ENCODE measurements at regions not wholly inside any gene's neighbourhood (a gene's known extent, or its start where the extent isn't known, plus 50 kb on each side); places are given as distances from the start of the nearest gene placed in this dataset.

GRCh38 chr14:36465178-36465577 lies 54.9 kb downstream of the NKX2-1 start:
- TF ChIP-seq CTCF (conservative IDR thresholded peaks at IDR 0.05), result no peak

GRCh38 chr14:36462890-36463289 lies 57.1 kb downstream of the NKX2-1 start:
- TF ChIP-seq CTCF (conservative IDR thresholded peaks at IDR 0.05), result no peak

More at GRCh38 chr14:36465178-36465577, 54.9 kb downstream of the NKX2-1 start:
- no peak overlapping the region for H3K27ac ChIP-seq

GRCh38 chr14:36455241-36455627 lies 64.8 kb downstream of the NKX2-1 start:
- TF ChIP-seq CTCF (conservative IDR thresholded peaks at IDR 0.05), result no peak
- H3K27ac ChIP-seq, result no peak overlapping the region

More at GRCh38 chr14:36462890-36463289, 57.1 kb downstream of the NKX2-1 start:
- no peak overlapping the region for H3K27ac ChIP-seq

- no peak overlapping the region for H3K27ac ChIP-seq
- no peak for TF ChIP-seq CTCF (conservative IDR thresholded peaks at IDR 0.05)
Measured at GRCh38 chr14:36454599-36455240, 65.3 kb downstream of the NKX2-1 start.

GRCh38 chr14:36452860-36453259 lies 67.2 kb downstream of the NKX2-1 start:
- no peak for TF ChIP-seq CTCF (conservative IDR thresholded peaks at IDR 0.05)
- H3K27ac ChIP-seq, result no peak overlapping the region

- TF ChIP-seq CTCF (conservative IDR thresholded peaks at IDR 0.05), result no peak
- no peak overlapping the region for H3K27ac ChIP-seq
Measured at GRCh38 chr14:36451310-36452065, 68.5 kb downstream of the NKX2-1 start.

GRCh38 chr14:36450550-36450949 lies 69.5 kb downstream of the NKX2-1 start:
- 0 out of 2 replicates have a peak, but pooled peaks have one; percentile 2 for TF ChIP-seq CTCF (conservative IDR thresholded peaks at IDR 0.05)
- H3K27ac ChIP-seq, result no peak overlapping the region
